Loucy (cell line): ENCODE measurements at regions not wholly inside any gene's neighbourhood (a gene's known extent, or its start where the extent isn't known, plus 50 kb on each side); places are given as distances from the start of the nearest gene placed in this dataset.

Source experiments
- H2AFZ ChIP-seq: fragments of 200-600 bp; sonication (generic); 2 replicates; pipeline ENCODE4 v1.6.0; 2016; ENCODE audit warnings: antibody characterized with exemption, mild to moderate bottlenecking, low read length, moderate library complexity
- H3F3A ChIP-seq: fragments of 200-600 bp; 2 replicates; pipeline ENCODE4 v1.6.0; 2016; ENCODE audit warnings: antibody characterized with exemption, low read depth, mild to moderate bottlenecking
- H3K27me3 ChIP-seq: fragments of 200-600 bp; sonication (generic); 2 replicates; pipeline ENCODE4 v1.6.1; 2014; ENCODE audit warnings: low read length, mild to moderate bottlenecking; ENCODE audit not compliant: insufficient read depth, poor library complexity, severe bottlenecking
- H3K36me3 ChIP-seq: fragments of 200-600 bp; sonication (generic); 2 replicates; pipeline ENCODE4 v1.6.1; 2016; ENCODE audit warnings: low read length; ENCODE audit not compliant: insufficient read depth
- H3K4me1 ChIP-seq: fragments of 200-600 bp; sonication (generic); 2 replicates; pipeline ENCODE4 v1.5.1; 2014; ENCODE audit warnings: low read length, mild to moderate bottlenecking; ENCODE audit not compliant: insufficient read depth, poor library complexity, severe bottlenecking
- H3K4me2 ChIP-seq: fragments of 200-600 bp; sonication (generic); 2 replicates; pipeline ENCODE4 v1.6.0; 2014; ENCODE audit warnings: antibody characterized with exemption, low read length, low read depth, mild to moderate bottlenecking; ENCODE audit not compliant: poor library complexity, severe bottlenecking
- H3K4me3 ChIP-seq: fragments of 200-600 bp; sonication (generic); 2 replicates; pipeline ENCODE4 v1.5.1; 2014; ENCODE audit warnings: low read length, mild to moderate bottlenecking, mixed read lengths; ENCODE audit not compliant: poor library complexity, severe bottlenecking
- H3K79me2 ChIP-seq: fragments of 200-600 bp; sonication (generic); 2 replicates; pipeline ENCODE4 v1.6.1; 2014; ENCODE audit warnings: low read length; ENCODE audit not compliant: insufficient read depth
- H3K9ac ChIP-seq: fragments of 200-600 bp; sonication (generic); 2 replicates; pipeline ENCODE4 v1.6.0; 2014; ENCODE audit warnings: mild to moderate bottlenecking, low read depth, low read length, moderate library complexity; ENCODE audit not compliant: poor library complexity, severe bottlenecking
- H3K9me2 ChIP-seq: fragments of 200-600 bp; sonication (generic); replicated peaks from 2 replicates; pipeline ENCODE4 v1.6.1; 2016; ENCODE audit warnings: low read depth, low read length, mixed read lengths
- H3K9me3 ChIP-seq: fragments of 200-600 bp; sonication (generic); 2 replicates; pipeline ENCODE4 v1.6.1; 2014; ENCODE audit warnings: mild to moderate bottlenecking, antibody characterized with exemption, low read length, low read depth; ENCODE audit not compliant: insufficient read depth
- H4K20me1 ChIP-seq: fragments of 200-600 bp; sonication (generic); 2 replicates; pipeline ENCODE4 v1.6.0; 2014; ENCODE audit warnings: antibody characterized with exemption, low read length, mild to moderate bottlenecking; ENCODE audit not compliant: insufficient read depth, poor library complexity, severe bottlenecking
- EZH2phosphoT487 ChIP-seq: fragments of 200-600 bp; IDR thresholded peaks from 2 replicates; pipeline ENCODE4 v1.6.1; 2018; ENCODE audit warnings: antibody characterized with exemption, mild to moderate bottlenecking, moderate library complexity, borderline replicate concordance
- TF ChIP-seq, protein P1 (sequence below): fragments of 200-600 bp; sonication (generic); conservative IDR thresholded peaks from 2 replicates; pipeline ENCODE4 v1.5.1; 2014; ENCODE audit warnings: mild to moderate bottlenecking, antibody characterized with exemption, low read length

DNA sequence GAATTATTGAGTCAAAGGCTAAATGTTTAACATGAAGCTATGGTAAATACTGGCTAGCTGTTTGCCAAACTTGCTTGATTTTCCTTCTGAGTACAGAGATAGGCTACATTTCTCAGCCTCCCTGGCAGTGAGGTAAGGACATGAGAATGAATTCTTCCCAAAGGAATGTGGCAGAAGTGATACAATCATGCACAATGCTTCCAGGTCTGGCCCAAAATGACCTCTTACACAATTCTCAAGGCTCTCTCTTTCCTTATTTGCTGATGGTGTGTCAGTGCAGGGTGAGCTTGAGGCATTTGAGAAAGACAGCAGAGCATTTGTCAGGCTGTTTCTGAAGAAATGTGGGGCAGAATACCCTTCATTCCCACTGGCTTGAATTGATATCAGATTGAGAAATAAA, 95.6 kb upstream of the NABP1 start:
- Histone ChIP-seq H3K79me2 (no peaks in the 10 kb centered on the region), H4K20me1 (no peaks in the 10 kb centered on the region), H3K4me3 (no peak overlapping the region), H3K9me2 (no peaks in the 10 kb centered on the region), H3K27me3 (no peaks in the 10 kb centered on the region), H3F3A (no peaks in the 10 kb centered on the region), H3K4me2 (no peak overlapping the region), H3K4me1 (peaks cover 5% of the 10 kb centered on the region), H3K9me3 (no peaks in the 10 kb centered on the region), H3K9ac (no peak overlapping the region), H3K36me3 (no peaks in the 10 kb centered on the region), H2AFZ (no peak overlapping the region)
- TF ChIP-seq, protein P1, sequence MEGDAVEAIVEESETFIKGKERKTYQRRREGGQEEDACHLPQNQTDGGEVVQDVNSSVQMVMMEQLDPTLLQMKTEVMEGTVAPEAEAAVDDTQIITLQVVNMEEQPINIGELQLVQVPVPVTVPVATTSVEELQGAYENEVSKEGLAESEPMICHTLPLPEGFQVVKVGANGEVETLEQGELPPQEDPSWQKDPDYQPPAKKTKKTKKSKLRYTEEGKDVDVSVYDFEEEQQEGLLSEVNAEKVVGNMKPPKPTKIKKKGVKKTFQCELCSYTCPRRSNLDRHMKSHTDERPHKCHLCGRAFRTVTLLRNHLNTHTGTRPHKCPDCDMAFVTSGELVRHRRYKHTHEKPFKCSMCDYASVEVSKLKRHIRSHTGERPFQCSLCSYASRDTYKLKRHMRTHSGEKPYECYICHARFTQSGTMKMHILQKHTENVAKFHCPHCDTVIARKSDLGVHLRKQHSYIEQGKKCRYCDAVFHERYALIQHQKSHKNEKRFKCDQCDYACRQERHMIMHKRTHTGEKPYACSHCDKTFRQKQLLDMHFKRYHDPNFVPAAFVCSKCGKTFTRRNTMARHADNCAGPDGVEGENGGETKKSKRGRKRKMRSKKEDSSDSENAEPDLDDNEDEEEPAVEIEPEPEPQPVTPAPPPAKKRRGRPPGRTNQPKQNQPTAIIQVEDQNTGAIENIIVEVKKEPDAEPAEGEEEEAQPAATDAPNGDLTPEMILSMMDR: no peak
- no peak for TF ChIP-seq EZH2phosphoT487

DNA sequence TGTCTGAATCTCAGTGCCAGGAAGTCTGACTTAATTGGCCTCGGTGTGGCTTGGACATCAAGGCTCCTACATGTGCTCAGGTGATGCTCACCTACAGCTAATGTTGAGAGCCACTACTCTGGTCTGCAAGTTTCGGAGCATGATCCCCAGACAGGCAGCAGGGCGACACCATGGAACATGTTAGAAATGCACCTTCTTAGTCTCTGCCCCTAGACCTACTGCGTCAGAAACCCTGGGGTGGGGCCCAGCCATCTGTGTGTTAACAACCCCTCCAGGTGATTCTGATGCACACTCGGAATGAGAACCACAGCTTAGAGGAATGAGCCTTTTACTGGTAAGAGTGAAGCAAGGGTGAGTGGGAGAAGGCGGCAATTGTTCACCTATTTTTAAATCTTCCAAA, 86.9 kb upstream of the NABP1 start:
- H3K4me3 ChIP-seq: no peak overlapping the region
- H3K9ac ChIP-seq: no peak overlapping the region
- peaks cover under 1% of the 10 kb centered on the region for H3K4me1 ChIP-seq
- no peak overlapping the region for H3K4me2 ChIP-seq
- H3F3A ChIP-seq: no peaks in the 10 kb centered on the region
- no peak overlapping the region for H2AFZ ChIP-seq
- no peaks in the 10 kb centered on the region for H3K27me3 ChIP-seq
- H3K9me2 ChIP-seq: no peaks in the 10 kb centered on the region
- no peaks in the 10 kb centered on the region for H3K9me3 ChIP-seq
- no peaks in the 10 kb centered on the region for H3K36me3 ChIP-seq
- H4K20me1 ChIP-seq: no peaks in the 10 kb centered on the region
- TF ChIP-seq, protein P1: no peak
- no peak for TF ChIP-seq EZH2phosphoT487
- H3K79me2 ChIP-seq: no peaks in the 10 kb centered on the region

DNA sequence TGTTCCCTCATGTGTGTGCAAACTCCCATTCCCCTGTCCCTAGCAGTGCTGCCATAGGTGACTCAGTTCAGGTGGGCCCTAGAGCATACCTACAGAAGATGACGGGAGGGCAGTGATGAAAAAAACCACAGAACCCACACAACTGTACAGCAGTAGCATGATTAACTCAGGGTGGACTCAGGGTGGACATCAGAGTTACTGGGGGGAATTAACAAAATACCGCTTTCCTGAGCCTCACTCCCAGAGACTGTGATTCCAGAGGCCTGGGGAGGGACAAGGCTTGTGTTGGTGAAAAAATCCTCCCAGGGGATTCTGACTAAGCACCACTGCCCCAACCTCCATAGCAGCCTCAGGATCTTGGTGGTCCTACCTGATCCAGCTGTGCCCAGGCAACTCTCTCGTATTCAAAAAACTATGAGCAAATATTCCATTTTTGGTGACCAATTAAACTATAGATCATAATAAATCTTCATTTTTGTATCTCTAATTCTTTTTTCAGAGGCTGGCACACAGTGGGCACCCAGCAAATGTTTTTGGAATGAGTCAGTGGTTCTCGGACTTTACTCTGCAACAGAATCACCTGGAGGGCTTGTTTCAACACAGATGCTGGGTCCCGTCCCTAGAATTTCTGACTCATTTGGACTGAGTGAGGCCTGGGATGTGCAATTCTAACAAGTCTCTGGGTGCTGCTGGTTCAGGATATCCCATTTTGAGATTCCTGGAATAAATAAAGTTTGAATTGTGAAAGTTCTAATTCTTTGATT, 84.1 kb upstream of the NABP1 start:
- H3K4me3 ChIP-seq: no peak overlapping the region
- no peaks in the 10 kb centered on the region for H3F3A ChIP-seq
- no peaks in the 10 kb centered on the region for H4K20me1 ChIP-seq
- no peaks in the 10 kb centered on the region for H3K9me2 ChIP-seq
- H3K9me3 ChIP-seq: no peaks in the 10 kb centered on the region
- no peak overlapping the region for H3K4me2 ChIP-seq
- no peak overlapping the region for H2AFZ ChIP-seq
- no peaks in the 10 kb centered on the region for H3K36me3 ChIP-seq
- H3K4me1 ChIP-seq: peaks cover under 1% of the 10 kb centered on the region
- no peaks in the 10 kb centered on the region for H3K27me3 ChIP-seq
- H3K9ac ChIP-seq: no peak overlapping the region
- no peaks in the 10 kb centered on the region for H3K79me2 ChIP-seq
- TF ChIP-seq, protein P1: no peak
- no peak for TF ChIP-seq EZH2phosphoT487
